GM18519 (cell line): ENCODE measurements at regions not wholly inside any gene's neighbourhood (a gene's known extent, or its start where the extent isn't known, plus 50 kb on each side); places are given as distances from the start of the nearest gene placed in this dataset.
"Not testable (repeated sequence)": the region's sequence is repeated elsewhere in the genome, so short reads cannot be mapped to it uniquely, and the experiment has no call there.

Experiments
- ATAC-seq: cut with Tn5 transposase; IDR thresholded peaks from one replicate; pipeline ENCODE4 v1.9.1; 2021; ENCODE audit warnings: mild to moderate bottlenecking, moderate library complexity; ENCODE audit not compliant: unreplicated experiment, low FRiP score

- ATAC-seq = no peak
Measured at GRCh38 chr1:117702654-117703053, 96.8 kb downstream of the TENT5C start.

GRCh38 chr1:117707371-117707770 lies 101.5 kb downstream of the TENT5C start:
- no peak for ATAC-seq

- ATAC-seq = no peak
Measured at GRCh38 chr1:117708323-117709248, 102.7 kb downstream of the TENT5C start.

- no peak for ATAC-seq
Measured at GRCh38 chr1:117709249-117709691, 103.4 kb downstream of the TENT5C start.

- no peak for ATAC-seq
Measured at GRCh38 chr1:117710710-117711109, 104.9 kb downstream of the TENT5C start.

- ATAC-seq = no peak
Measured at GRCh38 chr1:117712621-117713020, 106.8 kb downstream of the TENT5C start.

GRCh38 chr1:117714546-117714945 lies 108.7 kb downstream of the TENT5C start:
- no peak for ATAC-seq

- not testable (repeated sequence) for ATAC-seq
Measured at GRCh38 chr1:117716030-117716429, 110.2 kb downstream of the TENT5C start.

GRCh38 chr1:117717980-117718379 lies 112.1 kb downstream of the TENT5C start:
- not testable (repeated sequence) for ATAC-seq

- not testable (repeated sequence) for ATAC-seq
Measured at GRCh38 chr1:117718596-117718995, 112.7 kb downstream of the TENT5C start.

- ATAC-seq = no peak
Measured at GRCh38 chr1:117719004-117719403, 113.2 kb downstream of the TENT5C start.

- ATAC-seq = no peak
Measured at GRCh38 chr1:117732065-117732797, 126.4 kb downstream of the TENT5C start.

GRCh38 chr1:117732956-117733355 lies 127.1 kb downstream of the TENT5C start:
- ATAC-seq = no peak

GRCh38 chr1:117734403-117734802 lies 128.6 kb downstream of the TENT5C start:
- no peak for ATAC-seq

GRCh38 chr1:117735045-117735992 lies 129.5 kb downstream of the TENT5C start:
- ATAC-seq = no peak

GRCh38 chr1:117739504-117739903 lies 133.7 kb downstream of the TENT5C start:
- no peak for ATAC-seq

- ATAC-seq = no peak
Measured at GRCh38 chr1:117740496-117740895, 134.6 kb downstream of the TENT5C start.

GRCh38 chr1:117746565-117746964 lies 140.7 kb downstream of the TENT5C start:
- ATAC-seq = not testable (repeated sequence)

- no peak for ATAC-seq
Measured at GRCh38 chr1:117747605-117748004, 141.8 kb downstream of the TENT5C start.

GRCh38 chr1:117751321-117751720 lies 145.5 kb downstream of the TENT5C start:
- ATAC-seq = no peak
